H9 (cell line): ENCODE measurements at regions not wholly inside any gene's neighbourhood (a gene's known extent, or its start where the extent isn't known, plus 50 kb on each side); places are given as distances from the start of the nearest gene placed in this dataset.

Experiments
- DNase-seq: peaks from one replicate; pipeline ENCODE4 v3.0.0-alpha.2; 2017
- H2AFZ ChIP-seq: one replicate; pipeline ENCODE4 v1.6.1; 2013; ENCODE audit warnings: mild to moderate bottlenecking, low read length, control low read depth, moderate library complexity
- H2AK5ac ChIP-seq: 2 replicates; pipeline ENCODE4 v1.6.1; 2013; ENCODE audit warnings: low read length, control low read depth, mixed read lengths; ENCODE audit not compliant: insufficient read length
- H2BK120ac ChIP-seq: one replicate; pipeline ENCODE4 v1.6.1; 2013; ENCODE audit warnings: low read depth, mild to moderate bottlenecking, low read length, control low read depth, inconsistent platforms; ENCODE audit not compliant: poor library complexity, severe bottlenecking
- H2BK12ac ChIP-seq: 2 replicates; pipeline ENCODE4 v1.6.1; 2013; ENCODE audit warnings: low read length, control low read depth, mixed read lengths, low read depth; ENCODE audit not compliant: insufficient read length
- H2BK15ac ChIP-seq: 2 replicates; pipeline ENCODE4 v1.6.1; 2013; ENCODE audit warnings: low read depth, low read length, control low read depth
- H2BK20ac ChIP-seq: one replicate; pipeline ENCODE4 v1.6.1; 2013; ENCODE audit warnings: low read depth, mild to moderate bottlenecking, low read length, control low read depth, inconsistent platforms; ENCODE audit not compliant: poor library complexity, severe bottlenecking
- H2BK5ac ChIP-seq: 2 replicates; pipeline ENCODE4 v1.6.1; 2013; ENCODE audit warnings: low read length, control low read depth, mixed read lengths; ENCODE audit not compliant: insufficient read length
- H3K14ac ChIP-seq: 2 replicates; pipeline ENCODE4 v1.6.1; 2013; ENCODE audit warnings: low read length, control low read depth; ENCODE audit not compliant: insufficient read depth
- H3K18ac ChIP-seq: 2 replicates; pipeline ENCODE4 v1.6.1; 2013; ENCODE audit warnings: low read depth, mild to moderate bottlenecking, mixed read lengths, low read length, control low read depth; ENCODE audit not compliant: insufficient read length
- H3K23ac ChIP-seq: 2 replicates; pipeline ENCODE4 v1.6.1; 2013; ENCODE audit warnings: low read length, control low read depth, mixed read lengths, low read depth; ENCODE audit not compliant: insufficient read length
- H3K23me2 ChIP-seq: 2 replicates; pipeline ENCODE4 v1.6.1; 2013; ENCODE audit warnings: low read depth, mild to moderate bottlenecking, mixed read lengths, low read length, control low read depth; ENCODE audit not compliant: insufficient read length, poor library complexity, severe bottlenecking
- H3K27ac ChIP-seq: 2 replicates; pipeline ENCODE4 v1.5.1; 2013; ENCODE audit warnings: low read length, control low read depth, mixed read lengths, low read depth; ENCODE audit not compliant: insufficient read length
- H3K27me3 ChIP-seq: 2 replicates; pipeline ENCODE4 v1.6.1; 2013; ENCODE audit warnings: low read length, control low read depth, inconsistent platforms; ENCODE audit not compliant: insufficient read depth
- H3K4ac ChIP-seq: 2 replicates; pipeline ENCODE4 v1.6.1; 2013; ENCODE audit warnings: low read depth, mild to moderate bottlenecking, control low read depth, inconsistent platforms, low read length, moderate library complexity
- H3K4me1 ChIP-seq: 2 replicates; pipeline ENCODE4 v1.6.1; 2013; ENCODE audit warnings: low read length, control low read depth, inconsistent platforms; ENCODE audit not compliant: insufficient read depth
- H3K4me2 ChIP-seq: 2 replicates; pipeline ENCODE4 v1.6.1; 2013; ENCODE audit warnings: low read length, control low read depth, mixed read lengths; ENCODE audit not compliant: insufficient read length, insufficient read depth
- H3K56ac ChIP-seq: 2 replicates; pipeline ENCODE4 v1.6.1; 2013; ENCODE audit warnings: low read depth, mild to moderate bottlenecking, mixed read lengths, low read length, control low read depth; ENCODE audit not compliant: insufficient read length
- H3K79me1 ChIP-seq: 2 replicates; pipeline ENCODE4 v1.6.1; 2013; ENCODE audit warnings: low read depth, mild to moderate bottlenecking, moderate library complexity, low read length, control low read depth, inconsistent platforms; ENCODE audit not compliant: insufficient read depth, poor library complexity, severe bottlenecking
- H3K79me2 ChIP-seq: 2 replicates; pipeline ENCODE4 v1.6.1; 2013; ENCODE audit warnings: low read length, control low read depth, inconsistent platforms; ENCODE audit not compliant: insufficient read depth
- H3K9ac ChIP-seq: 2 replicates; pipeline ENCODE4 v1.6.1; 2013; ENCODE audit warnings: low read length, control low read depth, mixed read lengths; ENCODE audit not compliant: insufficient read length; ENCODE audit errors: extremely low read depth
- H3K9me3 ChIP-seq: one replicate; pipeline ENCODE4 v1.6.1; 2013; ENCODE audit warnings: low read depth, low read length, inconsistent platforms; ENCODE audit not compliant: control insufficient read depth
- H3T11ph ChIP-seq: one replicate; pipeline ENCODE4 v1.6.1; 2013; ENCODE audit warnings: mild to moderate bottlenecking, low read length, control low read depth, inconsistent platforms
- H4K20me1 ChIP-seq: one replicate; pipeline ENCODE4 v1.6.1; 2013; ENCODE audit not compliant: control insufficient read depth, insufficient read length, insufficient read depth
- H4K5ac ChIP-seq: 2 replicates; pipeline ENCODE4 v1.6.1; 2013; ENCODE audit warnings: low read depth, mild to moderate bottlenecking, mixed read lengths, low read length, control low read depth; ENCODE audit not compliant: insufficient read length
- H4K8ac ChIP-seq: replicated peaks from 2 replicates; pipeline ENCODE4 v1.6.1; 2013; ENCODE audit warnings: low read length, control low read depth, mixed read lengths, low read depth; ENCODE audit not compliant: insufficient read length
- H4K91ac ChIP-seq: 2 replicates; pipeline ENCODE4 v1.6.1; 2013; ENCODE audit warnings: low read depth, mild to moderate bottlenecking, moderate library complexity, mixed read lengths, low read length, control low read depth; ENCODE audit not compliant: insufficient read length
- H3K27ac Mint-ChIP-seq, 3 experiments: 2 replicates in 2 of 3; 3 replicates in 1 of 3; pipeline ENCODE4 v1.8.0; 2020 to 2021; ENCODE audit warnings: mixed read lengths in 3 of 3, mild to moderate bottlenecking in 1 of 3, moderate library complexity in 1 of 3
- H3K27me3 Mint-ChIP-seq: 2 replicates; pipeline ENCODE4 v1.8.0; 2021; ENCODE audit warnings: low read depth, mild to moderate bottlenecking, moderate library complexity, mixed read lengths
- H3K36me3 Mint-ChIP-seq, 3 experiments: 2 replicates in 2 of 3; 3 replicates in 1 of 3; pipeline ENCODE4 v1.8.0; 2020 to 2021; ENCODE audit warnings: low read depth in 3 of 3, mixed read lengths in 3 of 3; ENCODE audit not compliant: insufficient read depth in 1 of 3
- H3K4me1 Mint-ChIP-seq, 2 experiments: 2 replicates each; pipeline ENCODE4 v1.8.0; 2020; ENCODE audit warnings: mixed read lengths in 2 of 2
- H3K4me3 Mint-ChIP-seq, 2 experiments: 2 replicates in 1 of 2; 3 replicates in 1 of 2; pipeline ENCODE4 v1.8.0; 2020 to 2021; ENCODE audit warnings: mild to moderate bottlenecking in 2 of 2, mixed read lengths in 2 of 2, moderate library complexity in 1 of 2
- H3K9me3 Mint-ChIP-seq, 2 experiments: 2 replicates in 1 of 2; 3 replicates in 1 of 2; pipeline ENCODE4 v1.8.0; 2020; ENCODE audit warnings: mild to moderate bottlenecking in 2 of 2, mixed read lengths in 2 of 2, moderate library complexity in 1 of 2
- CTCF ChIP-seq: fragments of 200-600 bp; sonication (generic); conservative IDR thresholded peaks from 3 replicates; pipeline ENCODE4 v1.8.0; 2021; ENCODE audit warnings: antibody characterized with exemption, mild to moderate bottlenecking
- WGBS: extraction: QIAGEN DNeasy Blood & Tissue Kit; methylation state at CpG from one replicate; pipeline ENCODE4 v1.1.7; 2013; ENCODE audit warnings: missing lambda C conversion rate, low lambda C conversion rate, mixed read lengths; ENCODE audit not compliant: insufficient read length; ENCODE audit errors: extremely low coverage; 5-methylcytosine and 5-hydroxymethylcytosine counted together

GRCh38 chr14:101282418-101282817 lies 278.9 kb upstream of the DIO3 start:
- Mint-ChIP-seq H3K9me3 (peaks cover 12 to 13% of the 10 kb centered on the region in 2 experiments), H3K4me3 (no peak overlapping the region), H3K27ac (no peak overlapping the region), H3K4me1 (peaks cover 10 to 11% of the 10 kb centered on the region in 2 experiments), H3K36me3 (peaks cover 0 to 18% (median 0%) of the 10 kb centered on the region in 3 experiments; a peak in 4 of 7 replicates), H3K27me3 (peaks cover 9% of the 10 kb centered on the region)
- H3K23ac ChIP-seq, result no peak overlapping the region
- H4K8ac ChIP-seq, result no peak overlapping the region
- H3K56ac ChIP-seq, result no peak overlapping the region
- no peak overlapping the region for H2AFZ ChIP-seq
- H3K23me2 ChIP-seq, result no peaks in the 10 kb centered on the region
- no peaks in the 10 kb centered on the region for H3K4me1 ChIP-seq
- H2BK120ac ChIP-seq, result no peak overlapping the region
- H3K79me2 ChIP-seq, result no peaks in the 10 kb centered on the region
- H2BK5ac ChIP-seq, result no peak overlapping the region
- TF ChIP-seq CTCF, result no peak
- no peaks in the 10 kb centered on the region for H4K20me1 ChIP-seq
- H2BK15ac ChIP-seq, result no peak overlapping the region
- no peak overlapping the region for H3K14ac ChIP-seq
- H2BK12ac ChIP-seq, result no peak overlapping the region
- no peaks in the 10 kb centered on the region for H3K79me1 ChIP-seq
- no peak overlapping the region for H3K27ac ChIP-seq
- WGBS, result no CpG with 5 or more reads among the region's 3 CpGs
- H3K9ac ChIP-seq, result no peak overlapping the region
- no peak overlapping the region for H3K4me2 ChIP-seq
- no peaks in the 10 kb centered on the region for H3K9me3 ChIP-seq
- no peak overlapping the region for H2BK20ac ChIP-seq
- H4K5ac ChIP-seq, result no peak overlapping the region
- H3T11ph ChIP-seq, result no peak overlapping the region
- no peaks in the 10 kb centered on the region for H3K27me3 ChIP-seq
- no peak overlapping the region for H2AK5ac ChIP-seq
- H3K4ac ChIP-seq, result no peak overlapping the region
- no peak overlapping the region for H3K18ac ChIP-seq
- H4K91ac ChIP-seq, result no peak overlapping the region
- no peak for DNase-seq
